ENCODE measurements at regions not wholly inside any gene's neighbourhood (a gene's known extent, or its start where the extent isn't known, plus 50 kb on each side); places are given as distances from the start of the nearest gene placed in this dataset.
"Not testable (repeated sequence)": the region's sequence is repeated elsewhere in the genome, so short reads cannot be mapped to it uniquely, and the experiment has no call there.

GRCh38 chr17:30714825-30715622 is 109.5 kb downstream of the CRLF3 start:
- Mint-ChIP-seq H3K4me1 (peaks cover 15% of the 10 kb centered on the region), H3K36me3 (ENCODE audit: low read depth) (peaks cover 14% of the 10 kb centered on the region), H3K27ac (peak overlapping the region in 2 of 3 experiments; percentile 8 to 20), H3K4me3 (peak overlapping the region in 1 of 3 experiments; percentile 66)
- not testable (repeated sequence) for H3K27me3 Mint-ChIP-seq (ENCODE audit: low read depth); H3K9me3 Mint-ChIP-seq
- TF ChIP-seq, protein P1, sequence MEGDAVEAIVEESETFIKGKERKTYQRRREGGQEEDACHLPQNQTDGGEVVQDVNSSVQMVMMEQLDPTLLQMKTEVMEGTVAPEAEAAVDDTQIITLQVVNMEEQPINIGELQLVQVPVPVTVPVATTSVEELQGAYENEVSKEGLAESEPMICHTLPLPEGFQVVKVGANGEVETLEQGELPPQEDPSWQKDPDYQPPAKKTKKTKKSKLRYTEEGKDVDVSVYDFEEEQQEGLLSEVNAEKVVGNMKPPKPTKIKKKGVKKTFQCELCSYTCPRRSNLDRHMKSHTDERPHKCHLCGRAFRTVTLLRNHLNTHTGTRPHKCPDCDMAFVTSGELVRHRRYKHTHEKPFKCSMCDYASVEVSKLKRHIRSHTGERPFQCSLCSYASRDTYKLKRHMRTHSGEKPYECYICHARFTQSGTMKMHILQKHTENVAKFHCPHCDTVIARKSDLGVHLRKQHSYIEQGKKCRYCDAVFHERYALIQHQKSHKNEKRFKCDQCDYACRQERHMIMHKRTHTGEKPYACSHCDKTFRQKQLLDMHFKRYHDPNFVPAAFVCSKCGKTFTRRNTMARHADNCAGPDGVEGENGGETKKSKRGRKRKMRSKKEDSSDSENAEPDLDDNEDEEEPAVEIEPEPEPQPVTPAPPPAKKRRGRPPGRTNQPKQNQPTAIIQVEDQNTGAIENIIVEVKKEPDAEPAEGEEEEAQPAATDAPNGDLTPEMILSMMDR (IDR thresholded peaks at IDR 0.05; ENCODE audit: unreplicated experiment in 3 of 3), result peak; percentile 41 to 59 (median 43)

GRCh38 chr17:30713805-30714204 is 110.7 kb downstream of the CRLF3 start:
- peaks cover 14% of the 10 kb centered on the region for H3K36me3 Mint-ChIP-seq (ENCODE audit: low read depth)
- peak overlapping the region; percentile 6 to 32 (median 28) for H3K27ac Mint-ChIP-seq
- H3K27me3 Mint-ChIP-seq (ENCODE audit: low read depth); H3K9me3 Mint-ChIP-seq: not testable (repeated sequence)
- H3K4me1 Mint-ChIP-seq, result peaks cover 15% of the 10 kb centered on the region
- H3K4me3 Mint-ChIP-seq, result peak overlapping the region; percentile 68 to 79 (median 77)

DNA sequence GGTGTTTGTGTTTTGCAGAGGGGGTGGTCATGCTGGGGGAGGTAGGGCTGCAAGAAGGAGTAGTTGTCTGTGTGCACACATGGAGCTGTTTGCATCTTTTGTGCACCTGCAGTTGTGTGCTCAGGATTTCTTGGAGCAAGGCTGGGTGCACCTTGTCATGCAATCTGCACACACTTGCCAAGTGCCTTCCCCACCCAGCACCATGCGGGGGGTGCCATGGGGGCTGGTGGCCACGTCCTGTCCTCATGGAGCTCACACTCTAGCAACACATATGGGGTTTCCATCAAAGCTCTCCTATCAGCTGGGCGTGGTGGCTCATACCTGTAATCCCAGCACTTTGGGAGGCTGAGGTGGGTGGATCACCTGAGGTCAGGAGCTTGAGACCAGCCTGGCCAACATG is 111.6 kb downstream of the CRLF3 start:
- not testable (repeated sequence) for H3K27ac Mint-ChIP-seq; H3K27me3 Mint-ChIP-seq (ENCODE audit: low read depth); H3K9me3 Mint-ChIP-seq
- peaks cover 18% of the 10 kb centered on the region for H3K4me1 Mint-ChIP-seq
- peak overlapping the region in 2 of 3 experiments; percentile 58 to 71 for H3K4me3 Mint-ChIP-seq
- H3K36me3 Mint-ChIP-seq (ENCODE audit: low read depth), result peaks cover 12% of the 10 kb centered on the region

DNA sequence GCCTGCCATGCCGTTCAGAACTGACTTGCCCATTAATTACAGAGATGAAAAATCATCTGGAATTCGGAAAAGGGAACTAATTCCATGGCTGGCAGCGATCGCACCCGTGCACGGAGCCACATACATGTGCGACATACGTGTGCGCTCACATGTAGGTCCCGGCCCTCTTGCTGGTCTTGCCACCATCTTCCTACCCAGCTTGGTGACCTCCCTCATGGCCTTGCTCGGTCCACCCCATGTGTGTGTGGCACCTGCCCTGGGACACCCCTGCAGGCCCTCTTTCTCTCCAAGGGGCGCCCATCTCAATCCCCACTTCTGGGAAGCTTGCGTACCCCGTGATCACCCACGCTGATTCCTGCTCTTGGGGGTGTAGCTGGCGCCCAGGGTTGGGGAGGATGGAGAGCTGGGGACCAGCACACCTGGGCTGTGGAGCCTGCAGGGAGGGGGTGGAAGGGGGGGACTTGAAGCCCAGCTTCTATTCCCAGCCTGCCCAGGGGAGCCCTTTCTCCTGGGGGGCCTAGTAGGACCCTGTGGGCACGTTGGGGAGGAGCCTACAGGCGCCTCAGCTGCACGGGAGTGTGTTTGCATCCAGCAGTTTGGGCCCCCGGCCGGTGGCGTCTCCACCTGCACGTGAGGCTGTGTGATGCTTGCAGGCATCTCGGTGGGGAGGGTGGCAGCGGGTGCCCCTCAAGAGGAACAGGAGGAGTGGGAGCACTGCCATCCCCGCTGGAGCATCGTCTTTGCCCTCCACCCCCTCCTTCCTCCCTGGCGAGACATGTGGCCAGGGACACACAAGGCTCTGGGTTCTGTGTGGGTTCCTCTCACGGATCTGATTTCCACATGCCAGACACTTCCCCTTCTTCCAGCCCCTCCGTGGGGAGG is 112.6 kb downstream of the CRLF3 start:
- Mint-ChIP-seq H3K4me3 (peak overlapping the region; percentile 90 to 99 (median 96)), H3K27ac (peak overlapping the region; percentile 68 to 96 (median 90)), H3K4me1 (peaks cover 28% of the 10 kb centered on the region)
- H3K27me3 Mint-ChIP-seq (ENCODE audit: low read depth); H3K36me3 Mint-ChIP-seq (ENCODE audit: low read depth); H3K9me3 Mint-ChIP-seq: not testable (repeated sequence)

DNA sequence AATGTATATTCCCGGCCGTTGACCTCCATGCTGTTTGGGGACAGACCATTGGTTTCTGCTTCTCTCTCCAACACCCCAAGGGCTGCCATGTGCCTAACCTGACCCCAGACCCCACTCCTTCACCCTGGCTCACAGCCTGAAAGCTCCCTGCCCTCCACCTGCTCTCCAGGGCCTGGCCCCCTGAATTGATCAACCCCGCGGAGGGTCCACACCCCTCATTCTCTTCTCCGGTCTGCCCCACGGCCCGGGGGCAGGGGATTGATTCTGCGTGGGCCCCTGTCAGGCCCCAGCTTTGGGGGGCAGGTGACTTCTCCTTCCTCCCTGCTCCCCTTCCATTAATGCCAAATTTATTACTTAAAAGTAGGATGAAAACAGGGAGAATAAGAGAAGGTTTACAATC is 113.3 kb downstream of the CRLF3 start:
- Mint-ChIP-seq H3K4me1 (peaks cover 33% of the 10 kb centered on the region), H3K4me3 (peak overlapping the region; percentile 90 to 99 (median 96)), H3K27ac (peak overlapping the region; percentile 68 to 96 (median 90))
- not testable (repeated sequence) for H3K9me3 Mint-ChIP-seq; H3K36me3 Mint-ChIP-seq (ENCODE audit: low read depth); H3K27me3 Mint-ChIP-seq (ENCODE audit: low read depth)

- Mint-ChIP-seq H3K4me1 (peaks cover 33% of the 10 kb centered on the region), H3K4me3 (peak overlapping the region; percentile 90 to 99 (median 96)), H3K27ac (peak overlapping the region; percentile 68 to 96 (median 90))
- not testable (repeated sequence) for H3K9me3 Mint-ChIP-seq; H3K27me3 Mint-ChIP-seq (ENCODE audit: low read depth); H3K36me3 Mint-ChIP-seq (ENCODE audit: low read depth)
These were observed 114.0 kb downstream of the CRLF3 start for GRCh38 chr17:30710276-30711088.

DNA sequence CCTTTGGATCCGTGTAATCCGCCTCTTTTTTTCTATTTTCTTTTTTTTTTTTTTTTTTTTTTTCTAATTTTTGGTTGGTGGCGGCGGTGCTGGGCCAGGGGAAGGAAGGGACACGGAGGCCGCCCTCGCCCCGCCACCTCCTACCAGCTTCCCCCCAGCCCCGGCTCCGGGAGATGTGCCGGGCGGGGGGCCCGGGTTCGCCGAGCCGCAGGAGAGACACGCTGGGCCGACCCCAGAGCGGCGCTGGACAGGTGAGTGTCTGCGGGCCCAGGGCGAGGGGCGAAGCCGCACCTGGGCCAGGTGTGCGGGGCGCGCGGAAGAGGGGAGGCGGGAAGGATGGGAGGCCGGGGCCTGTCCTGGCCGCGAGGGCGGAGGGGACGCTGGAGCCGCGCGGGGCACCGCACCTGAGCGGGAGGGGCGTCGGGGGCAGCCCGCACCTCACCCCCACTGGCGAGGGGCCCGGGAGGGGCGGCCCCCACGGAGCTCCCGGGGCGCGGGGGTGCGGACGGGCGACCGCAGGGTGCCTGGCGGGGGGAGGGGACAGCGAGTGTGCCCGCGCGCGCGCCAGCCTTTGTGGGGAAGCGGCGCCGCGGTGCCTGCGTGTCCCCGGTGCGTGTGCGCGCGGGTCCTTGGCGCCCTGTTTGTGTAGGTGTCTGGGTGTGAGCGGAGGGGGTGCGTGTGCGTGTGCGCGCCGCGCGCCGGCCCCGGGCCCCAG is 114.8 kb downstream of the CRLF3 start:
- not testable (repeated sequence) for H3K36me3 Mint-ChIP-seq (ENCODE audit: low read depth); H3K9me3 Mint-ChIP-seq; H3K27me3 Mint-ChIP-seq (ENCODE audit: low read depth)
- Mint-ChIP-seq H3K4me1 (peaks cover 33% of the 10 kb centered on the region), H3K27ac (peak overlapping the region in 1 of 3 experiments; percentile 90), H3K4me3 (peak overlapping the region; percentile 90 to 99 (median 96))

DNA sequence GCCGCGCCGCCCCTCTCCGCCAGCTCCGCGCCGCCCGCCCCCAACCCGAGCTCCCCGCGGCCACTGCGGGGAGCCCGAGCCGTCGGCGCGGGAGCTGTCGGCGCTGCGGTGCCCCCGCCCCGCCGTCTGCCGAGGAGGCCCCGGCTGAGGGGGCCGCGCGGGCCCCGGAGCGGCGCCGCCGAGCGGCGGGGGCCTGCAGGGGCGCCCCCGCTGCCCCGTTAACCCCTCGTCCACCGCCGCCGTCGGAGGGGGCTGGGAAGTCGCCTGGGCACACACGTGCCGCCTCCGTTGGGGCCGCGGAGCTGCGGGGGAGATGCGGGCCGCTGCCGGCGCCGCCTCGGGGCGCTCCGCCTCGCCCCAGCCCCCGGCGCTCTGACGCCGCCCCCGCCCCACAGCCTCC is 115.4 kb downstream of the CRLF3 start:
- H3K4me1 Mint-ChIP-seq, result peaks cover 33% of the 10 kb centered on the region
- H3K27me3 Mint-ChIP-seq (ENCODE audit: low read depth); H3K9me3 Mint-ChIP-seq; H3K36me3 Mint-ChIP-seq (ENCODE audit: low read depth); H3K4me3 Mint-ChIP-seq: not testable (repeated sequence)
- H3K27ac Mint-ChIP-seq, result peak overlapping the region in 1 of 3 experiments; percentile 99

DNA sequence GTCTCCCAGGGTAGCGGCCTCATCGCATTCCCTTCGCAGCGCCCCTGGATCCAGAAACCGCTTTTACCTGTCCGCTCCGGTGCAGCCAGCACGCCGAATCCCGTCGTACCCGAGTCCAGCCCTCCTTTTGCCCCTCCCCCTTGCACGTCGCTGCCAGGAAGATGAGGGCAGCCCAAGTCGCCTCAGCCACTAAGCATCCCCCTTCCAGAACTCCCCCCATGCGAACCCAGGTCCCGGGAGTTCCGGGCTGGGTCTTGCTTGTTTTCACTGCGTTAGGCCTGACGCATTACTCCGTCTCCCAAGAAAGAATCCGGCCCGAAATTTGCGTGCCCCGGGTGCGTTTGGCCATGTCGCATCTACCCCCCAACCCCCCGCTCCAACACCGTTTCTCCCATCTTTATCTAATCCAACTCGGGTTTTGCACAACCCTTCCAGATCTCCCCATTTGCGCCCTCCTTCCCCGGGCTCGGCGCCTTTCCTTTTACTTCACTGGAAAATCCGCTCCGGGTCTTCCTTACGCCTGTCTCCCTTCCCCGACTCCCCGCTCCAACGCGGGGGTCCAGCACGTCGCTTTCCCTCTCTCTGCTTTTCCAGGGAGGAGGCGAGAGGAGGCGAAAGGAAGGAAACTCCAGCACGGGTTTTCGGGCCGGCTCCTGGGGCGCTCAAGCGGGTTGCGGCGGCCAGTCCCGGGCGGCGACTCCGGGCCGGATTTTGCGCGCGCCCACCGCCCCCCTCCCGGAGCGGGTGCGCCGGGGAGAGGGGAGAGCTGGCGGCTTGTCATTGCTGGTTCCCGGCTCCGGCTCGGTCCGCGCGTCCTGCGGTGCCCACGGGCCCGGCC is 116.0 kb downstream of the CRLF3 start:
- H3K4me3 Mint-ChIP-seq, result peak overlapping the region; percentile 96 to 98 (median 97)
- not testable (repeated sequence) for H3K27me3 Mint-ChIP-seq (ENCODE audit: low read depth); H3K36me3 Mint-ChIP-seq (ENCODE audit: low read depth); H3K9me3 Mint-ChIP-seq
- H3K4me1 Mint-ChIP-seq, result peaks cover 29% of the 10 kb centered on the region
- peak overlapping the region; percentile 98 to 100 (median 99) for H3K27ac Mint-ChIP-seq

DNA sequence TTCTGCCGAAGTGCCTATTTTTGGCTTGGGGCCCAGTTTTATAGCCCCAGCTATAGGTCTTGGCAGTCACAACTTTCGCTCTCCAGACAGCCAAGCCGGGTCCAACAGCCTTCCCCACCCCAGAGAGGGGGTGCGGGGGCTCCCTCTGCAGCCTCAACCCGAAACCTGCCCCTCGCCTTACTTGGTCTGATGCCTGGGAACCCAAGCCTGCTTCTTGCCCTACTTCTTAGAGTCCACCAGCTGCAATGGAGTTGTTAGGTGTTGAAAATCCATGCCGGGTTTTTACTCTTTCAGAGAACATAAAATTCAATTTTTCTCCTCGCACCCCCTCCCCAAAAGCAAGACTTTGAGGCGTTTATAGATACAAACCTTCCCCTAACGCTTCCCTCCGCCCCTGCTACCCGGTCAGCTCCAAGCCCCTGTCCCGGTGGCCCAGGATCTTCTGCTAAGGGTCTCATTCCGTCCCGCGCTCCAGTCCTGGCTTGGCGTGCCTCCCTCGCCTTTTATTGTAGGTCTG is 116.7 kb downstream of the CRLF3 start:
- H3K36me3 Mint-ChIP-seq (ENCODE audit: low read depth); H3K27me3 Mint-ChIP-seq (ENCODE audit: low read depth); H3K9me3 Mint-ChIP-seq: not testable (repeated sequence)
- Mint-ChIP-seq H3K27ac (peak overlapping the region; percentile 98 to 100 (median 99)), H3K4me3 (peak overlapping the region; percentile 96 to 98 (median 97)), H3K4me1 (peaks cover 28% of the 10 kb centered on the region)

DNA sequence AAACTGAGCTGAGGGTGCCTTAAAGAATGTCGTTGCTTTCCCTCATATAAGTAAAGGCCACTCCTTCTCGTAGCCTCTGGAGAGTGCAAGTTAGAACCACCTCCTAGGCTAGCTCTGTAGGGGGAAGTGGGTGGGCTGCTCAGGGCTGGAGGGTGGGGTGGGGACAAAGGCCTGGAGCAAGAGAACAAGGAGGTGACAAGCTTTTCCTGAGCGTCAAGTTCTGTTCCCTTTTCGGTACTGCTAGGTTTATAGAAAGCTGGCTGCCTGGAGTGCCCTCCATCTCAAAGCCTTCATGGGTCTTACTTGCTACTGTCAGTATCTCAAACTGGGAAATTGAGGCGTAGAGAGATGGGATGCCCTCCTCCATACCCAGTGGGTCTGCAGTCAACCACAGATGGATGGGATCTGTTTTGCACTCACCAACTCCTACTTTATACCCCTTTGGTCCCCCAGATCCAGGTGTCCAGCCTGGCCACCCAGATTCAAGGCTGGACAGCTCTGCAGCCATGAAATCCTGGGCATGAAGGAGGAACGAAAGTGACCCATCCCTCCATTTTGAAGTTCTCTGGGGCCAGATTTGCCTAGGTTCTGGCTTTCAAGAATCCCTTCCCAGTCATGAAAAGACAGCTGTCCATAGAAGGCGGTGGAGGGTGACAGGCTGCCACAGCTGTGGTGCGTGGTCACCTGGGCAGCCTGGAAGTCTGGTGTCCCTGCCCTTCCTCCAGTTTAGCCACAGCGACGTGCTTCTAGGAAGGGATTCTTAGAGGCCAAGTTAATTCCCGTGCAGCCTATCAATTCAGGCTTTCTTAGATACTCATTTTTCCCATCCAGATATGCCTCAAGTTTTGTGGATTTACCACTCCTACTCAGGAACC is 117.8 kb downstream of the CRLF3 start:
- peaks cover 28% of the 10 kb centered on the region for H3K4me1 Mint-ChIP-seq
- not testable (repeated sequence) for H3K36me3 Mint-ChIP-seq (ENCODE audit: low read depth); H3K27me3 Mint-ChIP-seq (ENCODE audit: low read depth); H3K9me3 Mint-ChIP-seq
- peak overlapping the region; percentile 98 to 100 (median 99) for H3K27ac Mint-ChIP-seq
- peak overlapping the region; percentile 96 to 98 (median 97) for H3K4me3 Mint-ChIP-seq

Measured in nephron (organoid).